ENCODE measurements at regions not wholly inside any gene's neighbourhood (a gene's known extent, or its start where the extent isn't known, plus 50 kb on each side); places are given as distances from the start of the nearest gene placed in this dataset.
A peak's percentile ranks its signal among the peaks of the same experiment; 100 is the strongest.

- no peaks in the 10 kb centered on the region for H3K4me1 ChIP-seq (ENCODE audit: control insufficient read depth in 1 of 2, insufficient read depth in 1 of 2, low read depth in 1 of 2, low read length in 1 of 2)
- no peaks in the 10 kb centered on the region for H3K36me3 ChIP-seq
- TF ChIP-seq CTCF (IDR thresholded peaks at IDR 0.05): no peak
- H3K27me3 ChIP-seq: no peaks in the 10 kb centered on the region
- H3K9me3 ChIP-seq: no peaks in the 10 kb centered on the region
- no peak overlapping the region for H3K4me3 ChIP-seq (ENCODE audit: low read depth in 1 of 2, low read length in 1 of 2)
- no peak overlapping the region for H3K27ac ChIP-seq
Measured at GRCh38 chr5:50945139-50945538, 278.7 kb downstream of the PARP8 start.

GRCh38 chr5:50947906-50948683 is 281.7 kb downstream of the PARP8 start:
- H3K27ac ChIP-seq: no peak overlapping the region
- H3K4me1 ChIP-seq (ENCODE audit: control insufficient read depth in 1 of 2, insufficient read depth in 1 of 2, low read depth in 1 of 2, low read length in 1 of 2): no peaks in the 10 kb centered on the region
- no peak overlapping the region for H3K4me3 ChIP-seq (ENCODE audit: low read depth in 1 of 2, low read length in 1 of 2)
- H3K9me3 ChIP-seq: no peaks in the 10 kb centered on the region
- TF ChIP-seq CTCF (IDR thresholded peaks at IDR 0.05): no peak
- H3K27me3 ChIP-seq: no peaks in the 10 kb centered on the region
- no peaks in the 10 kb centered on the region for H3K36me3 ChIP-seq

DNA sequence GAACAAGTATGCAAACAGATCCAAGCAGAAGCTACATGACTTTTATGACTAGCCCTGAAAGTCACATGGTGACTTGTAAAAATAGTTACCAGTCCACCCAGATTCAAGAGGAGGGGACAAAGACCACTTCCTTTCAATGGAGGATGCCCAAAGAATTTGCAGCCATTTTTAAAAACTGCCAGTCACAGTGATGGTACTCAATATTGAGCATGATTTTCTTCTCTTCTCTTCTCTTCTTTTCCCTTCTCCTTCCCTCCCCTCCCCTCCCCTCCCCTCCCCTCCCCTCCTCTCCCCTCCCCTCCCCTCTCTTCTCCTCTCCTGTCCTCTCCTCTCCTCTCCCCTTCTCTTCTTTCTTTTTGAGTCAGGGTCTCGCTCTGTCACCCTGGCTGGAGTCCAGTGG is 286.9 kb downstream of the PARP8 start:
- Histone ChIP-seq H3K4me1 (ENCODE audit: control insufficient read depth in 1 of 2, insufficient read depth in 1 of 2, low read depth in 1 of 2, low read length in 1 of 2) (no peaks in the 10 kb centered on the region), H3K4me3 (ENCODE audit: low read depth in 1 of 2, low read length in 1 of 2) (no peak overlapping the region), H3K27me3 (peaks cover 24% of the 10 kb centered on the region), H3K27ac (no peak overlapping the region), H3K9me3 (no peaks in the 10 kb centered on the region), H3K36me3 (no peaks in the 10 kb centered on the region)
- no peak for TF ChIP-seq CTCF (IDR thresholded peaks at IDR 0.05)

GRCh38 chr5:50958852-50959457 is 292.5 kb downstream of the PARP8 start:
- H3K4me1 ChIP-seq (ENCODE audit: control insufficient read depth in 1 of 2, insufficient read depth in 1 of 2, low read depth in 1 of 2, low read length in 1 of 2): peaks cover 6 to 12% of the 10 kb centered on the region in 2 experiments
- H3K9me3 ChIP-seq: no peaks in the 10 kb centered on the region
- no peak for TF ChIP-seq CTCF (IDR thresholded peaks at IDR 0.05)
- H3K4me3 ChIP-seq (ENCODE audit: low read depth in 1 of 2, low read length in 1 of 2): no peak overlapping the region
- peaks cover 79% of the 10 kb centered on the region for H3K27me3 ChIP-seq
- no peaks in the 10 kb centered on the region for H3K36me3 ChIP-seq
- no peak overlapping the region for H3K27ac ChIP-seq

GRCh38 chr5:50962934-50963872 is 296.8 kb downstream of the PARP8 start:
- no peaks in the 10 kb centered on the region for H3K9me3 ChIP-seq
- peaks cover 6 to 20% of the 10 kb centered on the region in 2 experiments for H3K4me1 ChIP-seq (ENCODE audit: control insufficient read depth in 1 of 2, insufficient read depth in 1 of 2, low read depth in 1 of 2, low read length in 1 of 2)
- H3K27ac ChIP-seq: no peak overlapping the region
- TF ChIP-seq CTCF (IDR thresholded peaks at IDR 0.05): peak; percentile 41
- peaks cover 98% of the 10 kb centered on the region for H3K27me3 ChIP-seq
- peak overlapping the region in 1 of 2 experiments; percentile 8 for H3K4me3 ChIP-seq (ENCODE audit: low read depth in 1 of 2, low read length in 1 of 2)
- no peaks in the 10 kb centered on the region for H3K36me3 ChIP-seq
